Posterior vena cava (tissue), 2 donors: ENCODE measurements at regions not wholly inside any gene's neighbourhood (a gene's known extent, or its start where the extent isn't known, plus 50 kb on each side); places are given as distances from the start of the nearest gene placed in this dataset.
"Not testable (repeated sequence)": the region's sequence is repeated elsewhere in the genome, so short reads cannot be mapped to it uniquely, and the experiment has no call there.

Experiments used
- DNase-seq: peaks from one replicate; pipeline ENCODE4 v3.0.0-alpha.2; 2020; ENCODE audit warnings: low spot score
- intact Hi-C, 2 donors: fragments of 100-400 bp; cut with DNase I; formaldehyde crosslinking; loops; one replicate each; pipeline versions ENCODE4 v1.14.1 to v1.14.2; 2022 to 2023
- donor health status: DM: yes; HTN: yes; CAD: no.
- donor health status: DM: yes; HTN: yes; CAD: no.

GRCh38 chr12:38157274-38157932 lies 159.2 kb upstream of the ALG10B start:
- intact Hi-C loops, result no loop called here
- DNase-seq, result no peak

DNA sequence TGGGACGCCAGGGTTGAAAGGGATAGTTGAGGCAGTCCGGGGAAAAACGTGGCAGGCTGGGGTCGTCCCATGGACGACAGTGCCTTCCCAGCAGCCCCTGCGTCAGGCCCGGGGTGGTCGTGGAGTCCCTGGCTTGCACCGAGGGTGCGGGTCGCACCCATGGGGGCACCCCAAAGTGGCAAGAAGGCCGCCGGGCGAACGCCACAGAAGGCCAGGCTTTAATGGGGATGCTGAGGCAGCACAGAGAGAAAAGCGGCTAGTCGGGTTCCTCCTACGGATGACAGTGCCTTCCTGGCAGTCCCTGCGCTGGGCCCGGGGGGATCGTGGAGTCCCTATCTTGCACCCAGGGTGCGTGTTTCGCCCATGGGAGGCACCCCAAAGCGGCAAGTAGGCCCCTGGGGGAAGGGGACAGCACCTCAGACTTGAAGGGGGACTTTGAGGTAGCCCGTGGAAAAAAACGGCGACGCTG lies 158.6 kb upstream of the ALG10B start:
- no peak for DNase-seq
- intact Hi-C loops, result no loop called here

DNA sequence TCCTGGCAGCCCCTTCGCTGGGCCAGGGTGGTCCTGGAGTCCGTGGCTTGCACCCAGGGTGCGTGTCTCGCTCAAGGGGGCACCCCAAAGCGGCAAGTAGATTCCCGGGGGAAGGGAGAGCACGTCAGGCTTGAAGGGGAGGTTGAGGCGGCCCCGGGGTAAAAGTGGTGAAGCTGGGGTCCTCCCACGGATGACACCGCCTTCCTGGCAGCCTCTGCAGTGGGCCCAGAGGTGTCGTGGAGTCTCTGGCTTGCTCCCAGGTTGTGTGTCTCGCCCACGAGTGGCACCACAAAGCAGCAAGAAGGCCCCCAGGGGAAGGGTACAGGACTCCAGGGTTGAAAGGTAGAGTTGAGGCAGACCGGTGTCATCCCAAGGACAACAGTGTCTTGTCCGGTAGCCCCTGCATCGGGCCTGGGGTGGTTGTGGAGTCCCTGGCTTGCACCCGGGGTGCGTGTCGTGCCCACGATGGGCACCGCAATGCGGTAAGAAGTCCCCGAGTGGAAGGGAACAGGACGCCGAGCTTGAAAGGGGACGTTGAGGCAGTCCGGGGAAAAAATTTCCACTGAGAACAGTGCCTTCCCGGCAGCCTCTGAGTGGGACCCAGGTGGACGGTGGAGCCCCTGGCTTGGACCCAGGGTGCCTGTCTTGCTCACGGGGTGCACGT lies 158.0 kb upstream of the ALG10B start:
- no peak for DNase-seq
- intact Hi-C loops, result no loop called here

GRCh38 chr12:38159092-38159551 lies 157.5 kb upstream of the ALG10B start:
- intact Hi-C loops, result no loop called here
- no peak for DNase-seq

DNA sequence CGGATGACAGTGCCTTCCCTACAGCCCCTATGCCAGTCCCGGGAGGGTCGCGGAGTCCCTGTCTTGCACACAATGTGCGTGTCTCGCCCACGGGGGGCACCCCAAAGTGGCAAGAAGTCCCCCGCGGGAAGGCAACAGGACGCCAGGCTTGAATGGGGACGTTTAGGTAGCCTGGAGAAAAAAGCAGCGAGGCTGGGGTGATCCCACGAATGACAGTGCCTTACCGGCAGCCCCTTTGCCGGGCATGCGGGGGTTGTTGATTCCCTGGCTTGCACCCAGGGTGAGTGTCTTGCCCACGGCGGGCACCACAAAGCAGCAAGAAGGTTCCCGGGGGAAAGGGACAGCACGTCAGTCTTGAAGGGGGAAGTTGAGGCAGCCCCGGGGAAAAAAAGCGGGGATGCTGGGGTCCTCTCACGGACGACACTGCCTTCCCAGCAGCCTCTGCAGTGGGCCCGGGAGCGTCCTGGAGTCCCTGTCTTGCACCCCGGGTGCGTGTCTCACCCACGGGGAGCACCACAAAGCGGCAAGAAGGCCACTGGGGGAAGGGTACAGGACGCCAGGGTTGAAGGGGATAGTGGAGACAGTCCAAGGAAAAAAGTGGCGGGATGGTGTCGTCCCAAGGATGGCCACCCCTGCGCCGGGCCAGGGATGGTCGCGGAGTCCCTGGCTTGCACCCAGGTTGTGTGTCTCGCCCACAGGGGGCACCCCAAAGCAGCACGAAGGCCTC lies 156.8 kb upstream of the ALG10B start:
- intact Hi-C loops, result no loop called here
- peak; percentile 70 for DNase-seq

GRCh38 chr12:38160318-38161122 lies 156.1 kb upstream of the ALG10B start:
- peak; percentile 76 for DNase-seq

GRCh38 chr12:38161123-38162000 lies 155.2 kb upstream of the ALG10B start:
- DNase-seq, result no peak
- intact Hi-C loops, result no loop called here

More at GRCh38 chr12:38160318-38161122, 156.1 kb upstream of the ALG10B start:
- intact Hi-C loops, result no loop called here

- intact Hi-C loops, result no loop called here
- peak; percentile 76 for DNase-seq
Measured at GRCh38 chr12:38162013-38162412, 154.6 kb upstream of the ALG10B start.

DNA sequence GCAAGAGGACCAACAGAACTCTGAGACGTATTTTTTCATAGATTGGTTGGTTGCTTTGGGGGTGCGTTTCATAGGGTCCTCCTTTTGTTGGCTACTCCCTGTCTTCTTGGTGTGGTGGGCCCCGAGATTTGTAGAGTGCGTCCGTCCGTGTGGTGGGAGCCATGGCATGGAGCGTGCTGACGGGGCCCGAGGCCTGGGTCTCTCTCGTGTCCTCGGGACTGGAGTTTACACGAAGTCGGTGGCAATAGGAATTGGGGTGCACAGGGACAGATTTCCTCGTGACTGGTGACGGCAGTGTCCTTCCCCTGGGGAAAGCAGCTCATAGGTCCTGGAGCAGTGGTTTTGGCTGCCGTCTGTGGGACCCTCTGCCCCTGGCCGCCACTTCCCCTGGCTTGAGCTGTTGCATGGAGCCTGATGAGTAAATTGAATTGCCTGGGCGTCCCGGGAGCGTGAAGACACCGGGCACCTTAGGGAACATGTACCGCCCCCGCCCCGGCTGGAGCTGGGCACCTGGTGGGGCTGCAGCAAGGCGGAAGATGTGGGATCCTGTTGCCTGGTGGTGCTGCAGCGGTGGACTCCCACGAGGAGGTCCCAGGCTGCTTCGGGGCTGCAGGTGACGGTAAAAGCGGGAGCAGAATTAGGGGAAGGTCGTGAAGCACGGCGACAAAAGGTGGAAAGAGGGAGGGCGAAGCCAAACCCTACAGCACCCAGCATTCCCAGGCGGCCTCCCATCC lies 153.7 kb upstream of the ALG10B start:
- intact Hi-C loops, result no loop called here
- peak; percentile 69 for DNase-seq

DNA sequence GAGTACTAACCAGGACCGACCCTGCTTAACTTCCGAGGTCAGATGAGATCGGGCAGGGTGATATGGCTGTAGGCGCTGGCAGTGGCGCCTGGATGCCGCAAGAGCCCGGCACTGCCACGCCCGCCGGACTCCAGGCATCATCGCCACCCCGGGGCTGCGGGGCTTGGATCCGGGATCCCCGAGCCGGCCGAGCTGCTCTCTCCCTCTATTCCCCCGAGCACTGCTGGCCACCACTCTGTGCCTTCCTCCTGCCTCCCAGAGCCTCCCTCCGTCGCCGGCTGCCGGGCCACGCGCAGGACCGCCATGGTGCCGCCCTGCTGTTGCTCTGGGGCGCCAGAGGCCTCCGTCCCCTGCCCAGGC lies 153.2 kb upstream of the ALG10B start:
- no peak for DNase-seq
- intact Hi-C loops, result no loop called here

DNA sequence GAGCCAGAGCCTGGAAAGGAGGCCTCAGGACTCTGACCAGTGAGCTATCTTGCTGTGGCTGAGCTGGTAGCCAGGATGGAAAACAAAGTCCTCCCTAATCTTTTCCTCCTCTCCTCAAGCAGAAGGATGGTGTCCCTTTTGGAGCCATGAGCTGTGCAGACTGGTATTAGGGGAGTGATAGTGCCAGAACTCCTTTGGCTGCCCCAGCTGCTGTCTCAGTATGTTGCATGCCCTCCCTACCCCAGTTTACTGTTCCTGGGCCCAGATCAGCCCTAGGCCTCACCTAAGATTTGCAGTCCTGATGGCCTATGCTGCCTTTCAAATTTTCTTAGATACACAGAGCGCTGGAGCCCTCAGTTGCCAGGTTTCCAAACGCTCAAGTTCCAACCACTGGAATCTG lies 150.3 kb upstream of the ALG10B start:
- DNase-seq, result no peak
- intact Hi-C loops, result no loop called here

- DNase-seq, result no peak
- intact Hi-C loops, result no loop called here
Measured at GRCh38 chr12:38175538-38175937, 141.0 kb upstream of the ALG10B start.

- intact Hi-C loops, DNase-seq: not testable (repeated sequence)
Measured at GRCh38 chr12:38183617-38184016, 133.0 kb upstream of the ALG10B start.

DNA sequence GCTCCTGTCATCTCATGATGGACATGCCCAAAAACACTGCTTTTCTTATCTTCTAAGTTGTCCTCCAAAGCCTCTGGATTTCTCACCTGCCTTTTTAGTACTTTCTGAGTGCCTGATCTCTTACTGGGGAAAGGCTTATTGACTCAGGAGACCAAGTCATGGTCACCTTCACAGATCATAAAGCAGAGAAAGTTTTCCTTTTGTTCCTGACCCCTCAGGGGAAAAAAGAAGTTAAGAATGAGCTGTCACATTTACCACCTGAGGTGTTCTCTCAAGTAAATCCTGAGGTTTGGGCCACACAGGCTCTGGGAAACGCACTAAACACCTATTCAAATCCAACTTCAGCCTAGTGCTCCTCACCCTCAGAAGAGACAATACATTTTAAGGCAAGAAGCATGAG lies 119.3 kb upstream of the ALG10B start:
- intact Hi-C loops, DNase-seq: not testable (repeated sequence)

- intact Hi-C loops, result no loop called here
- no peak for DNase-seq
Measured at GRCh38 chr12:38201461-38202276, 114.9 kb upstream of the ALG10B start.

DNA sequence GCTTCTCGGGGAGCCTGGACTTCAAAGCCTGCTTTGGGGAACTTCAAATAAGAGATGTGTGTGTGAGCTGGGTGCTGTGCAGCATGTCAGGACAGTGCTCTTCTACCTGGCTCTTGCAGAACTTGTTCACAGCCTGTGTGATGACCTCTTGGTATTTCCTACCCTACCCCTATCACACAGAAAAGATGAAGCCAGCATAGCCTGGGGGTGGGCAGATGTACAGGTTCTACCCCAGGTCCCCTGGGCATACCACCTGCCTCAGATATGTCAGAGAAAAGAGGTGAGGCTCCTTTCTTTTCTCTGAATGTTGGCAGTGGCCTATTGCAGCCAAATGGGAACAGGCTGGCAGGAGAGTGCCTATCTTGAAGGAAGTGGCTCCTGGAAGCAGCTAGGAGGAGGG lies 111.7 kb upstream of the ALG10B start:
- intact Hi-C loops, result no loop called here
- DNase-seq, result no peak

DNA sequence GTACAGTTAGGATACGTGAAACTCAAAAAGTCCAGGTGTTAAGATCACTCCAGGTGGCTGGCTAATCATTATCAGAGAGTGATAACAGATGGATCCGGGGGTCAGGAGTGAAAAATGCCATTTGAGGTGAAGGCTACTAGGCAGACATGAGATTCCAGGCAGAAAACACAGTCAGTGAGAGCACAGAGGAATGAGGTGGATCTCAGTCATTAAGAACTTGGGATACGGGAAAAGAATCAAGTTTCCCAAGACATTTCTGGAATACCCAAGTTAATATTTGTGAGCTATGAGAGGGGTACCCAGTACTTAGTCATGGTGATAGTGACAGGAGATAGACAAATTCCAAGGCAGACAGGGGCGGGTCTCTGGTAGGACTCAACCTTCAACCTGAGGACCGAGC lies 94.6 kb upstream of the ALG10B start:
- DNase-seq, result no peak
- intact Hi-C loops, result loop anchor here in 1 of 2 donors (2.0 kb wide), 1 partner anchor 57 kb away; no protein-coding TSS in a partner anchor
